H9 (cell line): ENCODE measurements at regions not wholly inside any gene's neighbourhood (a gene's known extent, or its start where the extent isn't known, plus 50 kb on each side); places are given as distances from the start of the nearest gene placed in this dataset.

ENCODE experiments used
- DNase-seq: peaks from one replicate; pipeline ENCODE4 v3.0.0-alpha.2; 2017
- H2AFZ ChIP-seq: one replicate; pipeline ENCODE4 v1.6.1; 2013; ENCODE audit warnings: mild to moderate bottlenecking, low read length, control low read depth, moderate library complexity
- H2AK5ac ChIP-seq: 2 replicates; pipeline ENCODE4 v1.6.1; 2013; ENCODE audit warnings: low read length, control low read depth, mixed read lengths; ENCODE audit not compliant: insufficient read length
- H2BK120ac ChIP-seq: one replicate; pipeline ENCODE4 v1.6.1; 2013; ENCODE audit warnings: low read depth, mild to moderate bottlenecking, low read length, control low read depth, inconsistent platforms; ENCODE audit not compliant: poor library complexity, severe bottlenecking
- H2BK12ac ChIP-seq: 2 replicates; pipeline ENCODE4 v1.6.1; 2013; ENCODE audit warnings: low read length, control low read depth, mixed read lengths, low read depth; ENCODE audit not compliant: insufficient read length
- H2BK15ac ChIP-seq: 2 replicates; pipeline ENCODE4 v1.6.1; 2013; ENCODE audit warnings: low read depth, low read length, control low read depth
- H2BK20ac ChIP-seq: one replicate; pipeline ENCODE4 v1.6.1; 2013; ENCODE audit warnings: low read depth, mild to moderate bottlenecking, low read length, control low read depth, inconsistent platforms; ENCODE audit not compliant: poor library complexity, severe bottlenecking
- H2BK5ac ChIP-seq: 2 replicates; pipeline ENCODE4 v1.6.1; 2013; ENCODE audit warnings: low read length, control low read depth, mixed read lengths; ENCODE audit not compliant: insufficient read length
- H3K14ac ChIP-seq: 2 replicates; pipeline ENCODE4 v1.6.1; 2013; ENCODE audit warnings: low read length, control low read depth; ENCODE audit not compliant: insufficient read depth
- H3K18ac ChIP-seq: 2 replicates; pipeline ENCODE4 v1.6.1; 2013; ENCODE audit warnings: low read depth, mild to moderate bottlenecking, mixed read lengths, low read length, control low read depth; ENCODE audit not compliant: insufficient read length
- H3K23ac ChIP-seq: 2 replicates; pipeline ENCODE4 v1.6.1; 2013; ENCODE audit warnings: low read length, control low read depth, mixed read lengths, low read depth; ENCODE audit not compliant: insufficient read length
- H3K23me2 ChIP-seq: 2 replicates; pipeline ENCODE4 v1.6.1; 2013; ENCODE audit warnings: low read depth, mild to moderate bottlenecking, mixed read lengths, low read length, control low read depth; ENCODE audit not compliant: insufficient read length, poor library complexity, severe bottlenecking
- H3K27ac ChIP-seq: 2 replicates; pipeline ENCODE4 v1.5.1; 2013; ENCODE audit warnings: low read length, control low read depth, mixed read lengths, low read depth; ENCODE audit not compliant: insufficient read length
- H3K27me3 ChIP-seq: 2 replicates; pipeline ENCODE4 v1.6.1; 2013; ENCODE audit warnings: low read length, control low read depth, inconsistent platforms; ENCODE audit not compliant: insufficient read depth
- H3K4ac ChIP-seq: 2 replicates; pipeline ENCODE4 v1.6.1; 2013; ENCODE audit warnings: low read depth, mild to moderate bottlenecking, control low read depth, inconsistent platforms, low read length, moderate library complexity
- H3K4me1 ChIP-seq: 2 replicates; pipeline ENCODE4 v1.6.1; 2013; ENCODE audit warnings: low read length, control low read depth, inconsistent platforms; ENCODE audit not compliant: insufficient read depth
- H3K4me2 ChIP-seq: 2 replicates; pipeline ENCODE4 v1.6.1; 2013; ENCODE audit warnings: low read length, control low read depth, mixed read lengths; ENCODE audit not compliant: insufficient read length, insufficient read depth
- H3K56ac ChIP-seq: 2 replicates; pipeline ENCODE4 v1.6.1; 2013; ENCODE audit warnings: low read depth, mild to moderate bottlenecking, mixed read lengths, low read length, control low read depth; ENCODE audit not compliant: insufficient read length
- H3K79me1 ChIP-seq: 2 replicates; pipeline ENCODE4 v1.6.1; 2013; ENCODE audit warnings: low read depth, mild to moderate bottlenecking, moderate library complexity, low read length, control low read depth, inconsistent platforms; ENCODE audit not compliant: insufficient read depth, poor library complexity, severe bottlenecking
- H3K79me2 ChIP-seq: 2 replicates; pipeline ENCODE4 v1.6.1; 2013; ENCODE audit warnings: low read length, control low read depth, inconsistent platforms; ENCODE audit not compliant: insufficient read depth
- H3K9ac ChIP-seq: 2 replicates; pipeline ENCODE4 v1.6.1; 2013; ENCODE audit warnings: low read length, control low read depth, mixed read lengths; ENCODE audit not compliant: insufficient read length; ENCODE audit errors: extremely low read depth
- H3K9me3 ChIP-seq: one replicate; pipeline ENCODE4 v1.6.1; 2013; ENCODE audit warnings: low read depth, low read length, inconsistent platforms; ENCODE audit not compliant: control insufficient read depth
- H3T11ph ChIP-seq: one replicate; pipeline ENCODE4 v1.6.1; 2013; ENCODE audit warnings: mild to moderate bottlenecking, low read length, control low read depth, inconsistent platforms
- H4K20me1 ChIP-seq: one replicate; pipeline ENCODE4 v1.6.1; 2013; ENCODE audit not compliant: control insufficient read depth, insufficient read length, insufficient read depth
- H4K5ac ChIP-seq: 2 replicates; pipeline ENCODE4 v1.6.1; 2013; ENCODE audit warnings: low read depth, mild to moderate bottlenecking, mixed read lengths, low read length, control low read depth; ENCODE audit not compliant: insufficient read length
- H4K8ac ChIP-seq: replicated peaks from 2 replicates; pipeline ENCODE4 v1.6.1; 2013; ENCODE audit warnings: low read length, control low read depth, mixed read lengths, low read depth; ENCODE audit not compliant: insufficient read length
- H4K91ac ChIP-seq: 2 replicates; pipeline ENCODE4 v1.6.1; 2013; ENCODE audit warnings: low read depth, mild to moderate bottlenecking, moderate library complexity, mixed read lengths, low read length, control low read depth; ENCODE audit not compliant: insufficient read length
- H3K27ac Mint-ChIP-seq, 3 experiments: 2 replicates in 2 of 3; 3 replicates in 1 of 3; pipeline ENCODE4 v1.8.0; 2020 to 2021; ENCODE audit warnings: mixed read lengths in 3 of 3, mild to moderate bottlenecking in 1 of 3, moderate library complexity in 1 of 3
- H3K27me3 Mint-ChIP-seq: 2 replicates; pipeline ENCODE4 v1.8.0; 2021; ENCODE audit warnings: low read depth, mild to moderate bottlenecking, moderate library complexity, mixed read lengths
- H3K36me3 Mint-ChIP-seq, 3 experiments: 2 replicates in 2 of 3; 3 replicates in 1 of 3; pipeline ENCODE4 v1.8.0; 2020 to 2021; ENCODE audit warnings: low read depth in 3 of 3, mixed read lengths in 3 of 3; ENCODE audit not compliant: insufficient read depth in 1 of 3
- H3K4me1 Mint-ChIP-seq, 2 experiments: 2 replicates each; pipeline ENCODE4 v1.8.0; 2020; ENCODE audit warnings: mixed read lengths in 2 of 2
- H3K4me3 Mint-ChIP-seq, 2 experiments: 2 replicates in 1 of 2; 3 replicates in 1 of 2; pipeline ENCODE4 v1.8.0; 2020 to 2021; ENCODE audit warnings: mild to moderate bottlenecking in 2 of 2, mixed read lengths in 2 of 2, moderate library complexity in 1 of 2
- H3K9me3 Mint-ChIP-seq, 2 experiments: 2 replicates in 1 of 2; 3 replicates in 1 of 2; pipeline ENCODE4 v1.8.0; 2020; ENCODE audit warnings: mild to moderate bottlenecking in 2 of 2, mixed read lengths in 2 of 2, moderate library complexity in 1 of 2
- CTCF ChIP-seq: fragments of 200-600 bp; sonication (generic); conservative IDR thresholded peaks from 3 replicates; pipeline ENCODE4 v1.8.0; 2021; ENCODE audit warnings: antibody characterized with exemption, mild to moderate bottlenecking
- WGBS: extraction: QIAGEN DNeasy Blood & Tissue Kit; methylation state at CpG from one replicate; pipeline ENCODE4 v1.1.7; 2013; ENCODE audit warnings: missing lambda C conversion rate, low lambda C conversion rate, mixed read lengths; ENCODE audit not compliant: insufficient read length; ENCODE audit errors: extremely low coverage; 5-methylcytosine and 5-hydroxymethylcytosine counted together

GRCh38 chr1:62993844-62994243 is 209.9 kb downstream of the ATG4C start:
- Mint-ChIP-seq H3K9me3 (no peaks in the 10 kb centered on the region; a peak in 1 of 5 replicates), H3K36me3 (no peaks in the 10 kb centered on the region), H3K4me3 (no peak overlapping the region), H3K27me3 (no peaks in the 10 kb centered on the region), H3K4me1 (peaks cover 24 to 31% of the 10 kb centered on the region in 2 experiments), H3K27ac (no peak overlapping the region)
- H3K56ac ChIP-seq, result no peak overlapping the region
- no peaks in the 10 kb centered on the region for H3K79me1 ChIP-seq
- H3K14ac ChIP-seq, result no peak overlapping the region
- H2AK5ac ChIP-seq, result no peak overlapping the region
- no peak for DNase-seq
- no peak overlapping the region for H4K5ac ChIP-seq
- no peaks in the 10 kb centered on the region for H3K23me2 ChIP-seq
- H4K91ac ChIP-seq, result no peak overlapping the region
- no peak overlapping the region for H2BK15ac ChIP-seq
- H2AFZ ChIP-seq, result no peak overlapping the region
- no peak overlapping the region for H2BK12ac ChIP-seq
- no peaks in the 10 kb centered on the region for H3K79me2 ChIP-seq
- H3K27me3 ChIP-seq, result no peaks in the 10 kb centered on the region
- H3K23ac ChIP-seq, result no peak overlapping the region
- H4K20me1 ChIP-seq, result no peaks in the 10 kb centered on the region
- no peak for TF ChIP-seq CTCF
- no peak overlapping the region for H3K4ac ChIP-seq
- H3K27ac ChIP-seq, result no peak overlapping the region
- H3K9ac ChIP-seq, result no peak overlapping the region
- no peak overlapping the region for H3T11ph ChIP-seq
- H4K8ac ChIP-seq, result no peak overlapping the region
- H3K4me1 ChIP-seq, result peaks cover 3% of the 10 kb centered on the region; the same call in 1 of the 2 replicates
- no peak overlapping the region for H2BK20ac ChIP-seq
- WGBS, result no CpG with 5 or more reads among the region's 5 CpGs
- no peak overlapping the region for H3K4me2 ChIP-seq
- H3K9me3 ChIP-seq, result no peaks in the 10 kb centered on the region
- no peak overlapping the region for H2BK5ac ChIP-seq
- no peak overlapping the region for H3K18ac ChIP-seq
- H2BK120ac ChIP-seq, result no peak overlapping the region
